H54 (cell line): ENCODE measurements at regions not wholly inside any gene's neighbourhood (a gene's known extent, or its start where the extent isn't known, plus 50 kb on each side); places are given as distances from the start of the nearest gene placed in this dataset.
"Not testable (repeated sequence)": the region's sequence is repeated elsewhere in the genome, so short reads cannot be mapped to it uniquely, and the experiment has no call there.

Experiments
- DNase-seq: peaks from one replicate; pipeline ENCODE4 v3.0.0; 2011; ENCODE audit warnings: low spot score, mixed read lengths; ENCODE audit not compliant: insufficient read length
- FAIRE-seq: peaks from 3 replicates; lab custom pipeline; 2011; peaks lifted over from hg19 to GRCh38; lab: Jason Lieb, UNC
- POLR2A ChIP-seq: IDR thresholded peaks from 2 replicates; pipeline ENCODE4 v1.6.1; 2011; ENCODE audit warnings: low read depth, mild to moderate bottlenecking, low read length

- FAIRE-seq, DNase-seq: not testable (repeated sequence)
Observed at GRCh38 chr15:20680257-20680815, 138.7 kb upstream of the GOLGA6L6 start.

GRCh38 chr15:20672470-20672869 lies 130.9 kb upstream of the GOLGA6L6 start:
- no peak for TF ChIP-seq POLR2A
- no peak for DNase-seq
- FAIRE-seq: peak; percentile 69

- no peak for TF ChIP-seq POLR2A
- DNase-seq: no peak
- no peak for FAIRE-seq
Observed at GRCh38 chr15:20671675-20672074, 130.1 kb upstream of the GOLGA6L6 start.

GRCh38 chr15:20666410-20666809 lies 124.8 kb upstream of the GOLGA6L6 start:
- FAIRE-seq: peak; percentile 23
- not testable (repeated sequence) for DNase-seq

GRCh38 chr15:20665653-20666052 lies 124.1 kb upstream of the GOLGA6L6 start:
- no peak for DNase-seq
- no peak for FAIRE-seq
- TF ChIP-seq POLR2A: no peak

- DNase-seq (no peak), FAIRE-seq (no peak)
- TF ChIP-seq POLR2A: no peak
Observed at GRCh38 chr15:20659265-20659664, 117.7 kb upstream of the GOLGA6L6 start.

- DNase-seq (no peak), FAIRE-seq (peak; percentile 57)
- no peak for TF ChIP-seq POLR2A
Observed at GRCh38 chr15:20658024-20658423, 116.4 kb upstream of the GOLGA6L6 start.

GRCh38 chr15:20657084-20657483 lies 115.5 kb upstream of the GOLGA6L6 start:
- no peak for TF ChIP-seq POLR2A
- FAIRE-seq (no peak), DNase-seq (no peak)

GRCh38 chr15:20652914-20653313 lies 111.3 kb upstream of the GOLGA6L6 start:
- FAIRE-seq (peak; percentile 43), DNase-seq (no peak)
- no peak for TF ChIP-seq POLR2A

GRCh38 chr15:20648402-20648975 lies 106.9 kb upstream of the GOLGA6L6 start:
- FAIRE-seq, DNase-seq: not testable (repeated sequence)

- no peak for TF ChIP-seq POLR2A
- DNase-seq (no peak), FAIRE-seq (peak; percentile 11)
Observed at GRCh38 chr15:20646529-20647142, 105.0 kb upstream of the GOLGA6L6 start.

- no peak for DNase-seq
- no peak for TF ChIP-seq POLR2A
- FAIRE-seq: no peak
Observed at GRCh38 chr15:20645956-20646355, 104.4 kb upstream of the GOLGA6L6 start.

GRCh38 chr15:20644896-20645295 lies 103.3 kb upstream of the GOLGA6L6 start:
- FAIRE-seq (no peak), DNase-seq (no peak)
- TF ChIP-seq POLR2A: no peak

- FAIRE-seq (no peak), DNase-seq (no peak)
- no peak for TF ChIP-seq POLR2A
Observed at GRCh38 chr15:20643829-20644425, 102.3 kb upstream of the GOLGA6L6 start.
